ENCODE measurements at regions not wholly inside any gene's neighbourhood (a gene's known extent, or its start where the extent isn't known, plus 50 kb on each side); places are given as distances from the start of the nearest gene placed in this dataset.

GRCh38 chr12:131493068-131493826, 217.6 kb upstream of the SFSWAP start:
- no peak for DNase-seq
- no peak overlapping the region for H3K27ac ChIP-seq
- no peak overlapping the region for H3K4me3 ChIP-seq
- WGBS, 3 donors, result 80 to 81% (median 80%) methylated on average over 18 to 21 of the region's 34 CpGs
- no peak for TF ChIP-seq CTCF (IDR thresholded peaks at IDR 0.05)
- H3K4me1 ChIP-seq, result no peaks in the 10 kb centered on the region
- H3K27me3 ChIP-seq (ENCODE audit: insufficient read depth in 3 of 3, low read length in 2 of 3), result peaks cover 0 to 5% (median 2%) of the 10 kb centered on the region in 3 donors
- ATAC-seq, result no peak
- H3K36me3 ChIP-seq (ENCODE audit: insufficient read depth in 1 of 2, low read depth in 1 of 2), result no peaks in the 10 kb centered on the region
- no peaks in the 10 kb centered on the region for H3K9me3 ChIP-seq
- intact Hi-C loops (cut with DNase I), result no loop called here

GRCh38 chr12:131494216-131494615, 216.7 kb upstream of the SFSWAP start:
- Histone ChIP-seq H3K4me1 (no peaks in the 10 kb centered on the region), H3K27me3 (ENCODE audit: insufficient read depth in 3 of 3, low read length in 2 of 3) (peaks cover 0 to 5% (median 2%) of the 10 kb centered on the region in 3 donors), H3K4me3 (no peak overlapping the region), H3K27ac (no peak overlapping the region), H3K36me3 (ENCODE audit: insufficient read depth in 1 of 2, low read depth in 1 of 2) (no peaks in the 10 kb centered on the region), H3K9me3 (no peaks in the 10 kb centered on the region)
- no peak for TF ChIP-seq CTCF (IDR thresholded peaks at IDR 0.05)
- ATAC-seq (no peak), DNase-seq (no peak)
- intact Hi-C loops (cut with DNase I), result no loop called here
- WGBS, 3 donors, result 93 to 96% (median 94%) methylated on average over 18 to 24 of the region's 24 CpGs

- WGBS, 3 donors, result 88 to 94% (median 90%) methylated on average over 9 of the region's 9 CpGs
- H3K27me3 ChIP-seq (ENCODE audit: insufficient read depth in 3 of 3, low read length in 2 of 3), result peaks cover 0 to 5% (median 2%) of the 10 kb centered on the region in 3 donors
- ATAC-seq, result no peak
Observed at GRCh38 chr12:131494741-131495524, 216.0 kb upstream of the SFSWAP start.

GRCh38 chr12:131497966-131498365, 212.9 kb upstream of the SFSWAP start:
- 97 to 100% (median 100%) methylated on average over 2 of the region's 2 CpGs for WGBS, 3 donors
- intact Hi-C loops (cut with DNase I), result no loop called here
- H3K27me3 ChIP-seq (ENCODE audit: insufficient read depth in 3 of 3, low read length in 2 of 3), result peaks cover 0 to 2% (median 0%) of the 10 kb centered on the region in 3 donors

More at GRCh38 chr12:131494741-131495524, 216.0 kb upstream of the SFSWAP start:
- H3K9me3 ChIP-seq, result no peaks in the 10 kb centered on the region
- no peak for TF ChIP-seq CTCF (IDR thresholded peaks at IDR 0.05)
- H3K27ac ChIP-seq, result no peak overlapping the region
- DNase-seq, result no peak
- intact Hi-C loops (cut with DNase I), result no loop called here
- no peaks in the 10 kb centered on the region for H3K4me1 ChIP-seq
- no peaks in the 10 kb centered on the region for H3K36me3 ChIP-seq (ENCODE audit: insufficient read depth in 1 of 2, low read depth in 1 of 2)
- H3K4me3 ChIP-seq, result no peak overlapping the region

More at GRCh38 chr12:131497966-131498365, 212.9 kb upstream of the SFSWAP start:
- DNase-seq, result no peak
- Histone ChIP-seq H3K4me1 (no peaks in the 10 kb centered on the region), H3K27ac (no peak overlapping the region), H3K36me3 (ENCODE audit: insufficient read depth in 1 of 2, low read depth in 1 of 2) (no peaks in the 10 kb centered on the region), H3K4me3 (no peak overlapping the region), H3K9me3 (no peaks in the 10 kb centered on the region)
- no peak for ATAC-seq
- TF ChIP-seq CTCF (IDR thresholded peaks at IDR 0.05), result no peak

Measured in psoas muscle (tissue), 7 donors.